KG1 (cell line): ENCODE measurements at regions not wholly inside any gene's neighbourhood (a gene's known extent, or its start where the extent isn't known, plus 50 kb on each side); places are given as distances from the start of the nearest gene placed in this dataset.
"Not testable (repeated sequence)": the region's sequence is repeated elsewhere in the genome, so short reads cannot be mapped to it uniquely, and the experiment has no call there.

ENCODE experiments used
- DNase-seq: peaks from one replicate; lab custom pipeline; 2025; lab: John Stamatoyannopoulos, UW

- no peak for DNase-seq
Measured at GRCh38 chr11:34001557-34002064, 49.9 kb upstream of the CAPRIN1 start.

GRCh38 chr11:33999393-33999792, 52.1 kb upstream of the CAPRIN1 start:
- DNase-seq = no peak

GRCh38 chr11:33997584-33998251, 53.8 kb upstream of the CAPRIN1 start:
- DNase-seq = no peak

- DNase-seq = peak; percentile 60
Measured at GRCh38 chr11:33996498-33997454, 54.8 kb upstream of the CAPRIN1 start.

- no peak for DNase-seq
Measured at GRCh38 chr11:33994937-33995336, 56.6 kb upstream of the CAPRIN1 start.

GRCh38 chr11:33991136-33991535, 60.4 kb upstream of the CAPRIN1 start:
- not testable (repeated sequence) for DNase-seq

- DNase-seq = not testable (repeated sequence)
Measured at GRCh38 chr11:33990131-33990530, 61.4 kb upstream of the CAPRIN1 start.

GRCh38 chr11:33989461-33989860, 62.1 kb upstream of the CAPRIN1 start:
- no peak for DNase-seq

- no peak for DNase-seq
Measured at GRCh38 chr11:33988586-33989370, 62.8 kb upstream of the CAPRIN1 start.

- DNase-seq = peak; percentile 80
Measured at GRCh38 chr11:33987975-33988580, 63.5 kb upstream of the CAPRIN1 start.

GRCh38 chr11:33987545-33987944, 64.0 kb upstream of the CAPRIN1 start:
- no peak for DNase-seq

GRCh38 chr11:33986597-33987501, 64.7 kb upstream of the CAPRIN1 start:
- DNase-seq = not testable (repeated sequence)

- no peak for DNase-seq
Measured at GRCh38 chr11:33984682-33985389, 66.7 kb upstream of the CAPRIN1 start.

GRCh38 chr11:33982661-33983060, 68.9 kb upstream of the CAPRIN1 start:
- DNase-seq = no peak

GRCh38 chr11:33980897-33981296, 70.6 kb upstream of the CAPRIN1 start:
- no peak for DNase-seq

GRCh38 chr11:33978376-33978775, 73.2 kb upstream of the CAPRIN1 start:
- no peak for DNase-seq

- no peak for DNase-seq
Measured at GRCh38 chr11:33977676-33978075, 73.9 kb upstream of the CAPRIN1 start.

GRCh38 chr11:33976495-33977199, 74.9 kb upstream of the CAPRIN1 start:
- DNase-seq = no peak

- DNase-seq = no peak
Measured at GRCh38 chr11:33974804-33975203, 76.7 kb upstream of the CAPRIN1 start.
